Hepatocyte (in vitro differentiated cells): ENCODE measurements at regions not wholly inside any gene's neighbourhood (a gene's known extent, or its start where the extent isn't known, plus 50 kb on each side); places are given as distances from the start of the nearest gene placed in this dataset.

ENCODE experiments used
- DNase-seq: peaks from one replicate; pipeline ENCODE4 v3.0.0-alpha.2; 2016; ENCODE audit warnings: low spot score
- H2AFZ ChIP-seq: fragments of 200-600 bp; sonication (generic); 2 replicates; pipeline ENCODE4 v1.6.0; 2016; ENCODE audit warnings: antibody characterized with exemption, mild to moderate bottlenecking
- H3K27ac ChIP-seq: fragments of 200-600 bp; sonication (generic); 2 replicates; pipeline ENCODE4 v1.5.1; 2016; ENCODE audit warnings: mild to moderate bottlenecking
- H3K27me3 ChIP-seq: fragments of 200-600 bp; sonication (generic); 2 replicates; pipeline ENCODE4 v1.6.1; 2016
- H3K36me3 ChIP-seq: fragments of 200-600 bp; sonication (generic); replicated peaks from 2 replicates; pipeline ENCODE4 v1.5.1; 2016; ENCODE audit warnings: low read depth; ENCODE audit not compliant: insufficient read depth
- H3K4me1 ChIP-seq: fragments of 200-600 bp; sonication (generic); 2 replicates; pipeline ENCODE4 v1.5.1; 2016; ENCODE audit warnings: mild to moderate bottlenecking, moderate library complexity; ENCODE audit not compliant: insufficient read depth
- H3K4me2 ChIP-seq: fragments of 200-600 bp; sonication (generic); 2 replicates; pipeline ENCODE4 v1.6.0; 2016
- H3K4me3 ChIP-seq: fragments of 200-600 bp; sonication (generic); 2 replicates; pipeline ENCODE4 v1.5.1; 2016; ENCODE audit warnings: mild to moderate bottlenecking
- H3K79me2 ChIP-seq: fragments of 200-600 bp; sonication (generic); 2 replicates; pipeline ENCODE4 v1.6.0; 2017; ENCODE audit warnings: mild to moderate bottlenecking
- H3K9me2 ChIP-seq: fragments of 200-600 bp; sonication (generic); replicated peaks from 2 replicates; pipeline ENCODE4 v1.6.0; 2017; ENCODE audit warnings: mild to moderate bottlenecking; ENCODE audit not compliant: insufficient read depth
- H3K9me3 ChIP-seq: fragments of 200-600 bp; sonication (generic); 2 replicates; pipeline ENCODE4 v1.5.1; 2016; ENCODE audit warnings: low read depth, mild to moderate bottlenecking
- H4K20me1 ChIP-seq: fragments of 200-600 bp; sonication (generic); 2 replicates; pipeline ENCODE4 v1.6.0; 2016; ENCODE audit warnings: mild to moderate bottlenecking; ENCODE audit not compliant: insufficient read depth, poor library complexity, severe bottlenecking
- EZH2 ChIP-seq: fragments of 200-600 bp; sonication (generic); IDR thresholded peaks from 2 replicates; pipeline ENCODE4 v1.6.1; 2016; ENCODE audit warnings: antibody characterized with exemption, mild to moderate bottlenecking, borderline replicate concordance
- EZH2phosphoT487 ChIP-seq: fragments of 200-600 bp; sonication (generic); IDR thresholded peaks from one replicate; pipeline ENCODE4 v1.6.1; 2018; ENCODE audit warnings: antibody characterized with exemption, mild to moderate bottlenecking, low read depth, moderate library complexity; ENCODE audit not compliant: unreplicated experiment, severe bottlenecking
- WGBS: methylation state at CpG from one replicate; pipeline ENCODE4 v1.1.6; 2016; ENCODE audit warnings: low lambda C conversion rate; ENCODE audit errors: missing lambda C conversion rate; 5-methylcytosine and 5-hydroxymethylcytosine counted together
- TF ChIP-seq, protein P1 (sequence below): fragments of 200-600 bp; sonication (generic); IDR thresholded peaks from 2 replicates; pipeline ENCODE4 v1.5.1; 2016; ENCODE audit warnings: antibody characterized with exemption, mild to moderate bottlenecking; ENCODE audit not compliant: poor library complexity

DNA sequence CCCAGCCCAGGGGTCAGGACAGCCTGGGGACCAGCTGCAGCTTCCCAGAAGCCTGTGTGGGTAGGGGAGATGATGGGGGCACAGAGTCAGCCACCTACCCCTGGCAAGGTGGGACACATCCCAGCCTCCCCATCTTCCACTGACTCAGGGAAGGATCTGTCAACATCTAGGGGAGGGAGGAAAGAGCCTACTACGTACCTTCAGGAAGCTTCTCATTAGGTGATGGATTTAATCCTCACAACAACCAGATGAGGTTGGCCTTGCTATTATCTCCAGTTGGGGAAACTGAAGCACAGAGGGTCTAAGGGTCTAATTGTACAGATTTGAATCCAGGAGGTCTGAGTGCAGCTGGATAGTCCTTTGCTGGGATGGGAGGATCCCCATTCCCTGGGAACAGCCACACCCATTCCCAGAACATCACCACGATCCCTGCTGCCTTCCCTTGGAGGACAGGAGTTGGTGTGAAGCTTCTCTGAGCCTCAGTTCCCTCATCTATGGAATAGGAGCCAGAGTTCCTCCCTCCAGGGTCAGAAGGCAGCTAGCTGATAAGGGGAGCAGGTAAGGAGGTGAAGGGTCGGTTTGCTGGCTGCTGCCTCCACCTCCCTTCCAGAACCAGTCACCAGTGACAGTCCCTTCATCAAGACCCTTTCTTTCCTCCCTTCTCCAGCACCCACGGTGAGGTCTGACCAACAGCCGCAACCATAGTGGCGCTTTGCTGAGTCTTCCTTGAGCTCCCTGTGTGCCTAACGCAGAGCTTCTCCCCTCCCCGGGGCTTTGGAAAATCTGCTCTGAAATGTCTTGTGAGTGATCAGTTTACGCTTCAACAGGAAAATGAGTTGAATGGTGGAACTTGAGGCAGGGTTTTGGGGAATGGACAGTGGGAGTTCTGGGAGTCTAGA is 56.8 kb downstream of the CEBPB start:
- H3K9me2 ChIP-seq = no peaks in the 10 kb centered on the region
- TF ChIP-seq, protein P1, sequence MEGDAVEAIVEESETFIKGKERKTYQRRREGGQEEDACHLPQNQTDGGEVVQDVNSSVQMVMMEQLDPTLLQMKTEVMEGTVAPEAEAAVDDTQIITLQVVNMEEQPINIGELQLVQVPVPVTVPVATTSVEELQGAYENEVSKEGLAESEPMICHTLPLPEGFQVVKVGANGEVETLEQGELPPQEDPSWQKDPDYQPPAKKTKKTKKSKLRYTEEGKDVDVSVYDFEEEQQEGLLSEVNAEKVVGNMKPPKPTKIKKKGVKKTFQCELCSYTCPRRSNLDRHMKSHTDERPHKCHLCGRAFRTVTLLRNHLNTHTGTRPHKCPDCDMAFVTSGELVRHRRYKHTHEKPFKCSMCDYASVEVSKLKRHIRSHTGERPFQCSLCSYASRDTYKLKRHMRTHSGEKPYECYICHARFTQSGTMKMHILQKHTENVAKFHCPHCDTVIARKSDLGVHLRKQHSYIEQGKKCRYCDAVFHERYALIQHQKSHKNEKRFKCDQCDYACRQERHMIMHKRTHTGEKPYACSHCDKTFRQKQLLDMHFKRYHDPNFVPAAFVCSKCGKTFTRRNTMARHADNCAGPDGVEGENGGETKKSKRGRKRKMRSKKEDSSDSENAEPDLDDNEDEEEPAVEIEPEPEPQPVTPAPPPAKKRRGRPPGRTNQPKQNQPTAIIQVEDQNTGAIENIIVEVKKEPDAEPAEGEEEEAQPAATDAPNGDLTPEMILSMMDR = no peak
- TF ChIP-seq EZH2 (no peak), EZH2phosphoT487 (no peak)
- H3K27me3 ChIP-seq = no peaks in the 10 kb centered on the region
- no peak overlapping the region for H3K27ac ChIP-seq
- no peak for DNase-seq
- no peaks in the 10 kb centered on the region for H4K20me1 ChIP-seq
- H3K9me3 ChIP-seq = no peaks in the 10 kb centered on the region
- H3K36me3 ChIP-seq = no peaks in the 10 kb centered on the region
- no peaks in the 10 kb centered on the region for H3K79me2 ChIP-seq
- no peak overlapping the region for H2AFZ ChIP-seq
- no peak overlapping the region for H3K4me3 ChIP-seq
- H3K4me1 ChIP-seq = peaks cover 17% of the 10 kb centered on the region
- no peak overlapping the region for H3K4me2 ChIP-seq
- WGBS = 88% methylated on average over 9 of the region's 9 CpGs

DNA sequence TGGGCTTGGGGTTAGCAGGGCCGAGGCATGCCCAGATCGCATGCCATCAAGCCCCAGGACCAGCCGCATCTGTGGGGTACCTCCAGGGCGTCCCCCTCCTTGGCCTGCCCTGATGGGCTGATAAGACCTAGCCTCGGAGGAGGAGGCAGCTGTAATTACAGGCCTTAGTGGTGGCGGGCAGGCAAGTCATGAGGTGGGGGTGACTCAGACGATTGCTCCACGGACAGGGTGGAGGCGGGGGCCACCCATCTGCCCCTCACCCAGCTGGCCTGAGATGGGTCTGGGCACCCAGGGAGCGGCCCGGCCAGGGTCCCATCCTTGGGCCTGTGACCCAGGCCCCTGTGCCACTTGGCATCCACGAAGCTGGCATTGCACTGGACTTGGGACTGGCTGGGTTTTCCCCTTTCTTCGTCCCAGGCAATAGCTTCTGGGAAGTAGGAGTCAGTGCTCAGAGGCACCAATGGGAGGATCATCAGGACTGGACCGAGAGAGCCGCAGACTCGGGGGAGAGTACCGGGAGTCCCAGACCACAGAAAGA is 57.5 kb downstream of the CEBPB start:
- no peaks in the 10 kb centered on the region for H3K36me3 ChIP-seq
- no peak overlapping the region for H3K4me3 ChIP-seq
- no peaks in the 10 kb centered on the region for H3K9me3 ChIP-seq
- no peak overlapping the region for H3K4me2 ChIP-seq
- no peaks in the 10 kb centered on the region for H4K20me1 ChIP-seq
- no peaks in the 10 kb centered on the region for H3K79me2 ChIP-seq
- no peak overlapping the region for H3K27ac ChIP-seq
- H3K4me1 ChIP-seq = peaks cover 17% of the 10 kb centered on the region
- H3K9me2 ChIP-seq = no peaks in the 10 kb centered on the region
- no peaks in the 10 kb centered on the region for H3K27me3 ChIP-seq
- no peak for DNase-seq
- TF ChIP-seq, protein P1 = no peak
- TF ChIP-seq EZH2phosphoT487 (no peak), EZH2 (no peak)
- no peak overlapping the region for H2AFZ ChIP-seq
- 77% methylated on average over 16 of the region's 17 CpGs for WGBS

DNA sequence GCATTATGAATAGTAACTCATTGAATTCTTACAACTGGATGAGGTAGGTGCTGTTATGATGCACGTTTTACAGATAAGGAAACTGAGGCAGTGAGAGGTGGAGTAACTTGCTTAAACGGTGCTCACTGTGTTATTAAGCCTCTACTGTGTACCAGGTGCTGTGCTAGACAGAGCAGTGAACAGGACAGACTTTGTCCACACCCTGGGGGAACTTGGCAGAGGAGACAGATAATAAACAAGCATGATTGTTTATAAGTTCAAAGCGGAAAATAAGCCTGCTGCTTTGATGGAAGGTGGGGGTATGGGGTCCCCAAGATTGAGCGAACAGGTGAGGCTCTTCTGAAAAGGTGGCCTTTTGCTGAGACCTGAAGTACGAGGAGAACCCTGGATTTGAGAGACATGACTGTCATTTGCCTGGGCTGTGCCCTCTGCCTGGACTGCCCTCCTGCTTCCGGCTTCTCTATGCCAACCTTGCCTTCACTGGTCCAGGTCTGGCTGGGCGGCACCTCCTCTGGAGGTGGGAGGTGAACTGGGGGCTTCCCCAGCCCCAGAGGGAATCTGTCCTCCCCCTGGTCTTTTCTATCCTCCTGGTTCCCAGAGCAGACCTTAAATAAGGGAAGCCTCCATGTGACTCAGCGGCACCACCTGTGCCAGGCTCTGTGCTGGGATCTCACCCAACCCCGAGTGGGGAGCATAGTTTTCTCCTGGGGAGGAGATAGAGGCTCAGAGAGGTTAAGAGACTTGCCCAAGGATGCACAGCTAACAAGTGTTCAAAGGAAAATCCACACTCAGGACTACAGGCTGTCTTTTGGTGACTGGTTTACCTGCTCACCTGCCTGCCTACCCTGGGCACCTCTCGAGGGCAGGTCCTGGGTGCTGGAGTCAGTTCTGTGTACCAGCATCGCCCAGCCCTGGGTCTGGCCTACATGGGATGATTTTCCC is 59.1 kb downstream of the CEBPB start:
- Histone ChIP-seq H3K9me3 (no peaks in the 10 kb centered on the region), H4K20me1 (no peaks in the 10 kb centered on the region), H3K27me3 (no peaks in the 10 kb centered on the region), H3K79me2 (no peaks in the 10 kb centered on the region), H3K4me1 (peaks cover 17% of the 10 kb centered on the region), H3K36me3 (no peaks in the 10 kb centered on the region), H3K4me3 (no peak overlapping the region), H2AFZ (no peak overlapping the region), H3K4me2 (no peak overlapping the region), H3K9me2 (no peaks in the 10 kb centered on the region), H3K27ac (no peak overlapping the region)
- WGBS = 89% methylated on average over 11 of the region's 11 CpGs
- no peak for DNase-seq
- no peak for TF ChIP-seq EZH2
- TF ChIP-seq, protein P1 = no peak
- no peak for TF ChIP-seq EZH2phosphoT487
